IMR-90 (cell line): ENCODE measurements at regions not wholly inside any gene's neighbourhood (a gene's known extent, or its start where the extent isn't known, plus 50 kb on each side); places are given as distances from the start of the nearest gene placed in this dataset.

Experiments
- ATAC-seq: fragments of 200-7000 bp; cut with Tn5 transposase; 2 replicates; pipeline ENCODE4 v1.9.1; 2020; ENCODE audit warnings: low read depth, mild to moderate bottlenecking, moderate library complexity
- BruUV-seq: library from RNA; stranded (reverse); fragments of 400-500 nt; replicated peaks from 2 replicates; lab custom pipeline; 2021; lab: Mats Ljungman, UMichigan
- CTCF ChIA-PET: fragments of 300-600 bp; formaldehyde crosslinking; extraction: SDS; loops from one replicate; lab custom pipeline; 2021; ENCODE audit warnings: antibody characterized with exemption; lab: Yijun Ruan, JAX
- POLR2A ChIA-PET: fragments of 300-600 bp; sonication (Branson Sonifier 250); formaldehyde crosslinking; loops from one replicate; lab custom pipeline; 2022; ENCODE audit warnings: antibody characterized with exemption; ENCODE audit not compliant: unreplicated experiment; lab: Charles Lee
- DNase-seq: peaks from one replicate; pipeline ENCODE4 v3.0.0; 2013
- H2AFZ ChIP-seq: replicated peaks from 2 replicates; pipeline ENCODE3; 2013; ENCODE audit warnings: low read length, mild to moderate bottlenecking; ENCODE audit not compliant: poor library complexity
- H2AK5ac ChIP-seq: 2 replicates; pipeline ENCODE4 v1.6.1; 2013; ENCODE audit warnings: low read depth, low read length, inconsistent platforms
- H2AK9ac ChIP-seq: replicated peaks from 2 replicates; pipeline ENCODE3; 2013; ENCODE audit warnings: mild to moderate bottlenecking, low read depth, low read length, moderate library complexity; ENCODE audit not compliant: poor library complexity
- H2BK120ac ChIP-seq: 2 replicates; pipeline ENCODE4 v1.6.1; 2013; ENCODE audit warnings: low read depth, low read length, inconsistent platforms
- H2BK15ac ChIP-seq: 3 replicates; pipeline ENCODE4 v1.6.1; 2013; ENCODE audit warnings: low read depth, low read length, inconsistent platforms
- H2BK20ac ChIP-seq: 2 replicates; pipeline ENCODE4 v1.6.1; 2013; ENCODE audit warnings: low read depth, mild to moderate bottlenecking, inconsistent platforms, low read length, moderate library complexity
- H2BK5ac ChIP-seq: 2 replicates; pipeline ENCODE4 v1.6.1; 2013; ENCODE audit warnings: mild to moderate bottlenecking, low read depth, low read length, inconsistent platforms; ENCODE audit not compliant: poor library complexity, severe bottlenecking
- H3K14ac ChIP-seq: replicated peaks from 2 replicates; pipeline ENCODE4 v1.6.1; 2013; ENCODE audit warnings: low read depth, low read length, inconsistent platforms
- H3K18ac ChIP-seq: 2 replicates; pipeline ENCODE4 v1.6.1; 2013; ENCODE audit warnings: low read depth, low read length, control low read depth
- H3K23ac ChIP-seq: 2 replicates; pipeline ENCODE4 v1.6.1; 2013; ENCODE audit warnings: low read depth, low read length, inconsistent platforms
- H3K27ac ChIP-seq: 2 replicates; pipeline ENCODE4 v1.5.1; 2013; ENCODE audit warnings: mild to moderate bottlenecking, control low read depth, low read length; ENCODE audit not compliant: insufficient read depth
- H3K27me3 ChIP-seq: 2 replicates; pipeline ENCODE4 v1.6.1; 2013; ENCODE audit warnings: low read length; ENCODE audit not compliant: control insufficient read depth, insufficient read depth
- H3K36me3 ChIP-seq: 2 replicates; pipeline ENCODE4 v1.6.1; 2013; ENCODE audit warnings: low read length, mixed read lengths; ENCODE audit not compliant: control insufficient read depth, insufficient read depth
- H3K4ac ChIP-seq: 2 replicates; pipeline ENCODE4 v1.6.1; 2013; ENCODE audit warnings: low read depth, low read length, inconsistent platforms
- H3K4me1 ChIP-seq: 2 replicates; pipeline ENCODE4 v1.6.1; 2013; ENCODE audit warnings: low read length, mixed read lengths; ENCODE audit not compliant: control insufficient read depth, insufficient read depth
- H3K4me2 ChIP-seq: 2 replicates; pipeline ENCODE4 v1.6.1; 2013; ENCODE audit warnings: low read depth, mild to moderate bottlenecking, control low read depth, low read length, moderate library complexity
- H3K4me3 ChIP-seq: 2 replicates; pipeline ENCODE4 v1.5.1; 2013; ENCODE audit warnings: low read depth, mild to moderate bottlenecking, control low read depth, low read length, moderate library complexity; ENCODE audit not compliant: insufficient read depth
- H3K56ac ChIP-seq: 2 replicates; pipeline ENCODE4 v1.6.1; 2013; ENCODE audit warnings: low read length, inconsistent platforms; ENCODE audit not compliant: insufficient read depth; ENCODE audit errors: extremely low read depth
- H3K79me1 ChIP-seq, 2 experiments: 2 replicates each; pipeline ENCODE4 v1.6.1; 2013; ENCODE audit warnings: low read length in 2 of 2, inconsistent platforms in 1 of 2, low read depth in 1 of 2
- H3K9ac ChIP-seq: 2 replicates; pipeline ENCODE4 v1.6.1; 2013; ENCODE audit warnings: low read depth, low read length, control low read depth
- H3K9me1 ChIP-seq: 2 replicates; pipeline ENCODE4 v1.6.1; 2013; ENCODE audit warnings: low read length, inconsistent platforms; ENCODE audit not compliant: insufficient read depth
- H3K9me3 ChIP-seq: 2 replicates; pipeline ENCODE4 v1.6.1; 2013; ENCODE audit warnings: low read length; ENCODE audit not compliant: control insufficient read depth, insufficient read depth
- H4K20me1 ChIP-seq: 2 replicates; pipeline ENCODE4 v1.6.1; 2013; ENCODE audit warnings: low read length, inconsistent platforms; ENCODE audit not compliant: insufficient read depth
- H4K5ac ChIP-seq: 2 replicates; pipeline ENCODE4 v1.6.1; 2013; ENCODE audit warnings: mild to moderate bottlenecking, low read depth, low read length, control low read depth
- H4K8ac ChIP-seq, 2 experiments: 2 replicates each; pipeline ENCODE4 v1.6.1; 2013; ENCODE audit warnings: low read depth in 2 of 2, low read length in 2 of 2, control low read depth in 1 of 2, inconsistent platforms in 1 of 2
- H4K91ac ChIP-seq: 2 replicates; pipeline ENCODE4 v1.6.1; 2013; ENCODE audit warnings: low read depth, low read length, inconsistent platforms; ENCODE audit not compliant: insufficient read depth
- BHLHE40 ChIP-seq: fragments of 150-350 bp; IDR thresholded peaks from 2 replicates; pipeline ENCODE4 v1.6.1; 2016; ENCODE audit warnings: mild to moderate bottlenecking, low read depth, low read length
- CEBPB ChIP-seq: IDR thresholded peaks from 2 replicates; pipeline ENCODE4 v1.6.1; 2012; ENCODE audit warnings: low read depth, low read length, improper control_type of control experiment
- CHD1 ChIP-seq: IDR thresholded peaks from 2 replicates; pipeline ENCODE4 v1.6.1; 2012; ENCODE audit warnings: low read depth, low read length, improper control_type of control experiment
- ELK1 ChIP-seq: fragments of 150-350 bp; IDR thresholded peaks from 2 replicates; pipeline ENCODE4 v1.6.1; 2016; ENCODE audit warnings: low read depth, mild to moderate bottlenecking, low read length, moderate library complexity, borderline replicate concordance
- FOS ChIP-seq: fragments of 150-350 bp; IDR thresholded peaks from 2 replicates; pipeline ENCODE4 v1.6.1; 2016; ENCODE audit warnings: low read depth, low read length
- MAFK ChIP-seq: IDR thresholded peaks from 2 replicates; pipeline ENCODE4 v1.6.1; 2012; ENCODE audit warnings: low read depth, low read length, improper control_type of control experiment
- MAZ ChIP-seq: IDR thresholded peaks from 2 replicates; pipeline ENCODE4 v1.6.1; 2012; ENCODE audit warnings: low read depth, mild to moderate bottlenecking, low read length, improper control_type of control experiment, moderate library complexity, borderline replicate concordance
- MXI1 ChIP-seq: IDR thresholded peaks from 2 replicates; pipeline ENCODE4 v1.6.1; 2012; ENCODE audit warnings: low read depth, mild to moderate bottlenecking, low read length, moderate library complexity, borderline replicate concordance
- NFE2L2 ChIP-seq: fragments of 150-350 bp; IDR thresholded peaks from 2 replicates; pipeline ENCODE4 v1.6.1; 2016; ENCODE audit warnings: low read depth, mild to moderate bottlenecking, low read length
- POLR2A ChIP-seq: IDR thresholded peaks from 2 replicates; pipeline ENCODE4 v1.6.1; 2012; ENCODE audit warnings: mild to moderate bottlenecking, low read depth, low read length
- RAD21 ChIP-seq: IDR thresholded peaks from 2 replicates; pipeline ENCODE4 v1.6.1; 2012; ENCODE audit warnings: low read length, improper control_type of control experiment
- RCOR1 ChIP-seq: IDR thresholded peaks from 2 replicates; pipeline ENCODE4 v1.6.1; 2012; ENCODE audit warnings: mild to moderate bottlenecking, low read length, improper control_type of control experiment; ENCODE audit not compliant: insufficient replicate concordance
- RFX5 ChIP-seq: IDR thresholded peaks from 2 replicates; pipeline ENCODE4 v1.8.0; 2012; ENCODE audit warnings: low read depth, mild to moderate bottlenecking, low read length, moderate library complexity
- SMC3 ChIP-seq: fragments of 150-350 bp; IDR thresholded peaks from 2 replicates; pipeline ENCODE4 v1.6.1; 2016; ENCODE audit warnings: low read depth, mild to moderate bottlenecking, antibody characterized with exemption, low read length, moderate library complexity
- USF2 ChIP-seq: fragments of 150-350 bp; IDR thresholded peaks from 2 replicates; pipeline ENCODE4 v1.6.1; 2017; ENCODE audit warnings: mild to moderate bottlenecking, antibody characterized with exemption, low read length, low read depth
- WGBS, 2 experiments: methylation state at CpG; one replicate each; pipeline versions ENCODE4 v1.1.5 to v1.1.7; 2013; ENCODE audit warnings: missing lambda C conversion rate in 2 of 2; ENCODE audit not compliant: insufficient read length in 1 of 2; ENCODE audit errors: extremely low coverage in 2 of 2; 5-methylcytosine and 5-hydroxymethylcytosine counted together
- dilution Hi-C: fragments of 300-500 bp; cut with HindIII; formaldehyde crosslinking; loops from one replicate; pipeline ENCODE4 v1.14.3; 2018; ENCODE audit warnings: low sequenced_read_pairs; ENCODE audit not compliant: unreplicated experiment
- in situ Hi-C: fragments of 300-500 bp; cut with MboI; formaldehyde crosslinking; loops from 3 replicates; pipeline ENCODE4 v1.14.3; 2019; ENCODE audit warnings: low sequenced_read_pairs, inconsistent platforms, mixed read lengths
- intact Hi-C: fragments of 100-400 bp; cut with micrococcal nuclease; formaldehyde crosslinking; loops from 2 replicates; pipeline ENCODE4 v1.10.0; 2022
- TF ChIP-seq, protein P1 (sequence below): conservative IDR thresholded peaks from 2 replicates; pipeline ENCODE4 v1.5.1; 2012; ENCODE audit warnings: mild to moderate bottlenecking, low read depth, low read length, improper control_type of control experiment

DNA sequence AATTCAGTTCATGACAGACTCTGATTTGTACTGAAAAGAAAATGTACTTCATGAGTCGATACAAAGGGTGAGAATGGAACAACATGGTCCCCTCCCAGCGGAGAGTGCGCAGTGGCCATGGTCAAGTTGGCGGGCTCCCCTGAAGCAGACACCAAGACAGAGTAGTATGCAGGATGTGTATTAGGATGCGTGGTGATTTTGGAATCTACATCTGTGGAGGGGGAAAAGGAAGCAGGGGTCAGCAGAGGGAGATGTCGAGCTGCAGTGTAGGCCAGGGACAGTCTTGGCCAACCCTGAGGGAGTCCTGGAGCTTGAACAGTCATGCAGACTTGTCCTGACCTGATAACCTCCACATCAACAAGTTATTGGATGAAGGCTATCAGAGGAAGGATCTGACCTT is 481.0 kb downstream of the OMA1 start:
- in situ Hi-C loops: no loop called here
- Histone ChIP-seq H4K91ac (no peak overlapping the region), H3K14ac (no peak overlapping the region), H3K9me1 (no peaks in the 10 kb centered on the region), H3K27me3 (no peaks in the 10 kb centered on the region), H3K4ac (no peak overlapping the region), H3K9ac (no peak overlapping the region), H3K4me1 (no peaks in the 10 kb centered on the region), H3K9me3 (no peaks in the 10 kb centered on the region; the same call in 1 of the 2 replicates), H2BK20ac (no peak overlapping the region), H3K79me1 (no peaks in the 10 kb centered on the region), H2AK5ac (no peak overlapping the region), H3K23ac (no peak overlapping the region), H2AFZ (no peak overlapping the region), H3K36me3 (no peaks in the 10 kb centered on the region), H3K56ac (no peak overlapping the region), H2BK15ac (no peak overlapping the region), H3K4me3 (no peak overlapping the region), H3K4me2 (no peak overlapping the region), H4K20me1 (no peaks in the 10 kb centered on the region), H2BK120ac (no peak overlapping the region), H3K18ac (no peak overlapping the region), H4K8ac (no peak overlapping the region), H2AK9ac (no peak overlapping the region), H3K27ac (no peak overlapping the region), H4K5ac (no peak overlapping the region), H2BK5ac (no peak overlapping the region)
- DNase-seq (no peak), ATAC-seq (no peak)
- POLR2A ChIA-PET: no interaction called here
- WGBS, 2 experiments: 67% methylated on average over 1 of the region's 6 CpGs; no CpG with 5 or more reads in 1 of the 2 experiments
- no TSS peak for BruUV-seq
- dilution Hi-C loops: no loop called here
- intact Hi-C loops: no loop called here
- no peak for TF ChIP-seq MAFK
- no peak for TF ChIP-seq USF2
- no peak for TF ChIP-seq POLR2A
- TF ChIP-seq MAZ: no peak
- no peak for TF ChIP-seq NFE2L2
- TF ChIP-seq SMC3: no peak
- no peak for TF ChIP-seq BHLHE40
- TF ChIP-seq RFX5: no peak
- no peak for TF ChIP-seq CHD1
- TF ChIP-seq, protein P1, sequence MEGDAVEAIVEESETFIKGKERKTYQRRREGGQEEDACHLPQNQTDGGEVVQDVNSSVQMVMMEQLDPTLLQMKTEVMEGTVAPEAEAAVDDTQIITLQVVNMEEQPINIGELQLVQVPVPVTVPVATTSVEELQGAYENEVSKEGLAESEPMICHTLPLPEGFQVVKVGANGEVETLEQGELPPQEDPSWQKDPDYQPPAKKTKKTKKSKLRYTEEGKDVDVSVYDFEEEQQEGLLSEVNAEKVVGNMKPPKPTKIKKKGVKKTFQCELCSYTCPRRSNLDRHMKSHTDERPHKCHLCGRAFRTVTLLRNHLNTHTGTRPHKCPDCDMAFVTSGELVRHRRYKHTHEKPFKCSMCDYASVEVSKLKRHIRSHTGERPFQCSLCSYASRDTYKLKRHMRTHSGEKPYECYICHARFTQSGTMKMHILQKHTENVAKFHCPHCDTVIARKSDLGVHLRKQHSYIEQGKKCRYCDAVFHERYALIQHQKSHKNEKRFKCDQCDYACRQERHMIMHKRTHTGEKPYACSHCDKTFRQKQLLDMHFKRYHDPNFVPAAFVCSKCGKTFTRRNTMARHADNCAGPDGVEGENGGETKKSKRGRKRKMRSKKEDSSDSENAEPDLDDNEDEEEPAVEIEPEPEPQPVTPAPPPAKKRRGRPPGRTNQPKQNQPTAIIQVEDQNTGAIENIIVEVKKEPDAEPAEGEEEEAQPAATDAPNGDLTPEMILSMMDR: no peak
- TF ChIP-seq RCOR1: no peak
- TF ChIP-seq RAD21: no peak
- TF ChIP-seq CEBPB: no peak
- no peak for TF ChIP-seq ELK1
- TF ChIP-seq MXI1: no peak
- no peak for TF ChIP-seq FOS
- CTCF ChIA-PET: no interaction called here
